ENCODE measurements at regions not wholly inside any gene's neighbourhood (a gene's known extent, or its start where the extent isn't known, plus 50 kb on each side); places are given as distances from the start of the nearest gene placed in this dataset.

GRCh38 chr18:51342815-51343214 is 145.3 kb upstream of the MEX3C start:
- TF ChIP-seq POLR2A (IDR thresholded peaks at IDR 0.05): no peak
- TF ChIP-seq CTCF (IDR thresholded peaks at IDR 0.05): no peak
